Erythroblast (primary cell): ENCODE measurements at regions not wholly inside any gene's neighbourhood (a gene's known extent, or its start where the extent isn't known, plus 50 kb on each side); places are given as distances from the start of the nearest gene placed in this dataset.

Source experiments
- GATA1 ChIP-seq: IDR thresholded peaks from 2 replicates; pipeline ENCODE4 v1.6.1; 2011; ENCODE audit warnings: low read depth, mild to moderate bottlenecking, control low read depth, low read length, moderate library complexity
- POLR2A ChIP-seq: IDR thresholded peaks from 2 replicates; pipeline ENCODE4 v1.6.1; 2011; ENCODE audit warnings: mild to moderate bottlenecking, low read length

DNA sequence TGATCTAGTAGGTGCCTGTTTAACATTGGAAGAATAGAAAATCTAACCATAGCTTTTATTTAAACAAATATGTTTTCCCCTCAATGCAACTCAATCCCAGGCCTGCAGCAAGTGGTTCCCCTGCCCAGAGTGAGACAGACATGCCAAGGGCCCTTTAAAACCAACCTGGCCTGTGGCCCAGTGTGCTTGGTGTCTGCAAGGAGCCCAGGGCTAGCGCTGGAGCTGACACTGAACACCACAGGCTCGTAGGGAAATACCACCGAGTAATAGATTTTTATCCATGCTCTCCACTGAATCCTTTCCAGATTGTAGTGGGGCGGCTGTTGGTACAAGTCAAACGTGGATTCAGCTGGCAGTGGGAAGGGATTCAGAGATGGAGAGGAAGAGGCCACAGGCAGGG is 95.6 kb upstream of the NRXN3 start:
- TF ChIP-seq POLR2A = no peak
- no peak for TF ChIP-seq GATA1
